HG03060 (cell line): ENCODE measurements at regions not wholly inside any gene's neighbourhood (a gene's known extent, or its start where the extent isn't known, plus 50 kb on each side); places are given as distances from the start of the nearest gene placed in this dataset.

ENCODE experiments used
- ATAC-seq: cut with Tn5 transposase; IDR thresholded peaks from one replicate; pipeline ENCODE4 v1.9.1; 2021; ENCODE audit warnings: low read depth, moderate number of reproducible peaks; ENCODE audit not compliant: unreplicated experiment

- no peak for ATAC-seq
These were observed 98.9 kb downstream of the SPRY1 start for GRCh38 chr4:123495530-123495929.

DNA sequence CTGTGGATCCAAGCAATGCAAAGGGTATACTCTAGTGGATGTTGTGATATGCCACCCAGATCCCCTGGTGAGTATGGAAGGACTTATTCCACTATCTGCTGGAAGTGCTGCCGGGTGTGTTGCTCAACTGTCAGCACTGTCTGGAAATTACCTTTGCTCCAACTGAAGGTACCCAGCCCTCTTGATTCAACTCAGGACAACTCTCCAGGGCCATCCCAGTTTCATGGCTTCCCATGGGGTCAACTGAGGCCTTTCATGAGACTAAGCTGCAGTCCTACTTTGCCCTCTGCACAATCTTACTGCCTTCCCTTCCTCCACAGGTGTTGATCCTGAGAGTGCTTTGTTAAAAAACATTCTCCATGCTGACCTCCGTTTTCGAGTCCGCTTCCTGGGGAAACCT, 99.8 kb downstream of the SPRY1 start:
- no peak for ATAC-seq

- no peak for ATAC-seq
These were observed 100.7 kb downstream of the SPRY1 start for GRCh38 chr4:123497340-123497739.

GRCh38 chr4:123501733-123502132, 105.1 kb downstream of the SPRY1 start:
- ATAC-seq, result no peak

DNA sequence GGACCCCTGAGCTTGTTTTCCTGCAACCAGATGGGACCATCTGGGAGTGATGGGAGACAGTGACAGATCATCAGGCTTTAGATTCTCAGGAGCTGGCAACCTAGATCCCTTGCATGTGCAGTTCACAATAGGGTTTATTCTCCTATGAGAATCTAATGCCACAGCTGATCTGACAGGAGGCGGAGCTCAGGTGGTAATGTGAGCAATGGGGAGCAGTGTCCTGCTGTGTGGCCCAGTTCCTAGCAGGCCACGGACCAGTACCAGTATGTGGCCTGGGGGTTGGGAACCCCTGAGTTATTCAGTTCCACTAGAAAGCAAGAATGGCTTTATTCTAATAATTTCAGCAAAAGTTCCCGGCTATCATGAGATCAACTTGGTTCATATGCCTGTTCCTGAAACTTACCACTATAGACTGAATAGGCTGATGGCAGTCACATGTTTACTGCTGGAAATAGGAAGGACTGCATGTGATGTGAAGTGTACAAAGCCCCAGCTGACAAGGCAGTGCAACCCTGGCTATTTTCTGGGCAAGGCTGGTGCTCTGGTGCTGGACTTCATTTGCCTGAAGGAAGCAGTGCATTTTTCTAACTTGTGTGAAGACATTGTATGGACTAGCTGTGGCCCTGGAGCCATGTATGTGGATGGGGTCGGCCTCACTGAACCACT, 107.2 kb downstream of the SPRY1 start:
- no peak for ATAC-seq

DNA sequence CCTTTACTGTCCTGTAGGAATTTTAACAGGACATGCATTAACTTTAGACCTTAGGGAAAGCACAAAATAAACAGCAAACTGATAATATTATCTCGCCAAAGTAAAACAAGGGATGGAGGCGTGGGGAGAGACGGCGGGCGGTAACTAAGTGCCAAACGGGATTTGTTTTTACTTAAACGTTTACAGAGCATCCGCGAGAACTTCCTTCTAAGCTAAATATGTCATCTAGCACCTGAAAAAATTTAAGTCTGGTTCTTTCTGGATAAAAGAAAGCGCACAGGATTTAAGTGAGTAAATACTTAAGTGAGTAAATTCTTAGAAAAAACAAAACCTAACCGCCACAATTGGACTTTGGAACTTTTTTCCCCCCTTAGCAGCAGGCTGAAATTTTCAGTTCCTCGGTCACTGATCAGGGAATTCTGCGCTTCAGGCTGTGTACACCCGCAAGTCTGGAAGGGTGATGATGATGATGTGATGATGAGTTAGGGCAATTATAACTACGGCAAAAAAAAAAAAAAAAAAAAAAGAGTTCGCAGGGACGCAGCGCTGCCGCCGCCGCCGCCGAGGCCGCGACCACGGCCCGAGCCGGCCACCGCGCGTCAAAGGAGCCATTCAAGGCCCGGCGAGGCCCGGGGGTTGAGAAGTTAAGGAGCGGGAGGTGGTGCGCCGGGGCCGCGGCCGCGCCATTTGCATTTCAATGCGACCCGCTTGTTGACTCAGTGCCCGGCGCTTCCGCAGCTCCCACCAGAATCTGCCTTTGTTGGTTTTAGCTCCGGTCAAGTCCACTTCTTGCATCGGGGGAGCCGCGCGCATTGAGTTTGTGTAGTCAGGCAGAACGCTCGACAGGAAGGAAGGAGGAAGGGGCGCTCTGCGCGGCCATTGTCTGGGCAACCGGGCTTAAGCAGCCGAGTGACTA, 108.8 kb downstream of the SPRY1 start:
- ATAC-seq, result no peak

DNA sequence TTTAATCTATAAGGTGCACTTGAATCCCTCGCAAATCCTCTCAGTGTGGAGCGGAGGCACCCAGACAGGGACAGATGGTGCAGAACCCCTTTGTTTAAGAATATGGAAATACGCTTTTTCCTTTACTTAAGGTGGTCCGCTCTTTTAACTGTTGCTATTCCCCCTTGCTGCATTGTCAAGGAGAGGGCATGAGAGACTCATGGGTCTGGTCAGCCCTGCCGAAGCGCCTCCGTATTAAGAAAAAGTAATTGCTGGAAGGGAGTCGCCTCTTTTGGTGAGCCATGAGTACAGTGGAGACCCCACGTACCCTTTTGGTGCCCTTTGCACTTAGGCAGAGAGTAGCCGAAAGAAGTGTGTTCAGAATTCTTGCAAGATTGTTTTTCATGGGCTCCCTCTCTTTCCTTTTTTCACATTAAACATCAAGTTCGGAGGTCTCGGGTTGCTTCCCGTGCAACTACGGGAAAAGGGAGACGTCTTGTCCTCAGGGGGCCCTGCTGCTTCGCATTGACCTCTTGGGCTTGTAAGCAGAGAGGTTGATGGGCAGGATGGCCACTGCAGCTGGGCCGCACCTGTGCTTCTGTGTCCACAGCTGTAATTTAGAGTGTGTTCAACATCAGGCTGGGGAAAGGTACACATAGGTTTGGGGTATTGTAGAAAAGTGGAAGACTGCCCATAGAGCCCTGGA, 109.6 kb downstream of the SPRY1 start:
- no peak for ATAC-seq

- no peak for ATAC-seq
These were observed 110.8 kb downstream of the SPRY1 start for GRCh38 chr4:123507376-123507775.

DNA sequence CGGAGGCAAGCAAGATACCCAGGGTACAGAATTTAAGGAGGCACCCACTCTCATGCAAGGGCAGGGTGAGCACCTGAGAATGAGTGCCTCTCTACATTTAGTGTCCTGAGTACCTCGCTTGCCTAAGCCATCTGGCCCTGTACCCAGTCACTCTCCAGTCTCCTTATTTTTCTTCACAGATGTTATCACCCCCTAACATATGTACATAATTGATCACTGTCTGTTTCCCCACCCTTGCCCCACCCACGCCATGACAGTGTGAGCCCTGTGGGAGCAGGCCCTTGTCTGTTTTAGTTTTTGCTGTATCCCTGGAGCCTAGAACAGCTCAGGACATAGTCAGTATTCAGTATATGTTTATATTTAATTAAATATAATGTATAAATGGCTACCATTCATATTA, 113.6 kb downstream of the SPRY1 start:
- ATAC-seq, result no peak

GRCh38 chr4:123510659-123511058, 114.1 kb downstream of the SPRY1 start:
- no peak for ATAC-seq

- ATAC-seq, result no peak
These were observed 120.0 kb downstream of the SPRY1 start for GRCh38 chr4:123516576-123516975.

- no peak for ATAC-seq
These were observed 120.6 kb downstream of the SPRY1 start for GRCh38 chr4:123517176-123517575.

GRCh38 chr4:123517971-123518370, 121.4 kb downstream of the SPRY1 start:
- no peak for ATAC-seq

DNA sequence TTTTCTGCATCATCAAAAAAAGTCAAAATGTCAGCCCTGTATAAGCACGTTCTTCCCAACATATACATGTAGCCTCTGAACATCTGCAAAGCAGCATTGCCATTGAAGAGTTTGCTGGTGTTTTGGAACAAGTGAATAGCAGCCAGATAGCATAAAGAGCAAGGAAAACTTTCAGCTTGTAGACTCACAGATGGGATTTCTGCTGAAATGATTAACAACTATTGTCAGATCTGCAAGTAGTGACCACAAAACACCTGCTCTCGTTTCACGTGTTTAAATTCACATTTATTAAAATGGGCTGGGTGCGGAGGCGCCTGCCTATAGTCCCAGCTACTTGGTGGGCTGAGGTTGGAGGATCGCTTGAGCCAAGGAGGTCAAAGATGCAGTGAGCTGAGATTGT, 123.7 kb downstream of the SPRY1 start:
- ATAC-seq, result no peak

DNA sequence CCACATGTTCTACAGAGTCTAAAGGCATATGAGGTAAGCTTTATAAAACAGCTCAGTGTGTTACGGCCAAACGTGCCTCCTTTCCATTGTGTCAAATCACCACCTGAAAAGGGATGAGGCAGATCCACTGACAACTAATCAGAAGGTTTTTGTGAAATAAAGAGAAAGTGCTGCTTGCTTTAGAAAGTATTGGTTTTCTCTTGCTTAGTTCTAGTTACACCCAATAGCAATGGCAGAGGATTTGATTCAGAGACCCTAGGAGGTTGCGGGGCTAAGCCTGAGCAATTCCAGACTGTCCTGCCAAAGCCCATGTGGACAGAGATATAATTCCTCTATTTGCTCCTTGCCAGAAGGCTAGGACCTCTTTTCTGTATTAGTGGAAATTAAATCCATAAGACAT, 125.5 kb downstream of the SPRY1 start:
- ATAC-seq, result no peak

- no peak for ATAC-seq
These were observed 126.1 kb downstream of the SPRY1 start for GRCh38 chr4:123522646-123523045.

- ATAC-seq, result no peak
These were observed 128.5 kb downstream of the SPRY1 start for GRCh38 chr4:123524958-123525628.

GRCh38 chr4:123526511-123526910, 129.9 kb downstream of the SPRY1 start:
- ATAC-seq, result no peak

- ATAC-seq, result no peak
These were observed 132.1 kb downstream of the SPRY1 start for GRCh38 chr4:123528501-123529277.

GRCh38 chr4:123529278-123529568, 132.6 kb downstream of the SPRY1 start:
- ATAC-seq, result no peak
